ENCODE measurements at regions not wholly inside any gene's neighbourhood (a gene's known extent, or its start where the extent isn't known, plus 50 kb on each side); places are given as distances from the start of the nearest gene placed in this dataset.

- intact Hi-C loops (cut with micrococcal nuclease; ENCODE audit: unreplicated experiment): no loop called here
- no peak for DNase-seq (ENCODE audit: low spot score)
- no peaks in the 10 kb centered on the region for H3K79me2 ChIP-seq (ENCODE audit: insufficient read depth, low read depth, low read length)
- no peak overlapping the region for H3K4me3 ChIP-seq (ENCODE audit: low read depth, low read length, poor library complexity, severe bottlenecking)
- no peaks in the 10 kb centered on the region for H3K9me2 ChIP-seq (ENCODE audit: insufficient read depth, low read length)
- no peaks in the 10 kb centered on the region for H4K20me1 ChIP-seq (ENCODE audit: insufficient read depth, low read length)
- TF ChIP-seq EZH2phosphoT487 (IDR thresholded peaks at IDR 0.05; ENCODE audit: borderline replicate concordance, low read depth, low read length): no peak
- TF ChIP-seq, protein P1, sequence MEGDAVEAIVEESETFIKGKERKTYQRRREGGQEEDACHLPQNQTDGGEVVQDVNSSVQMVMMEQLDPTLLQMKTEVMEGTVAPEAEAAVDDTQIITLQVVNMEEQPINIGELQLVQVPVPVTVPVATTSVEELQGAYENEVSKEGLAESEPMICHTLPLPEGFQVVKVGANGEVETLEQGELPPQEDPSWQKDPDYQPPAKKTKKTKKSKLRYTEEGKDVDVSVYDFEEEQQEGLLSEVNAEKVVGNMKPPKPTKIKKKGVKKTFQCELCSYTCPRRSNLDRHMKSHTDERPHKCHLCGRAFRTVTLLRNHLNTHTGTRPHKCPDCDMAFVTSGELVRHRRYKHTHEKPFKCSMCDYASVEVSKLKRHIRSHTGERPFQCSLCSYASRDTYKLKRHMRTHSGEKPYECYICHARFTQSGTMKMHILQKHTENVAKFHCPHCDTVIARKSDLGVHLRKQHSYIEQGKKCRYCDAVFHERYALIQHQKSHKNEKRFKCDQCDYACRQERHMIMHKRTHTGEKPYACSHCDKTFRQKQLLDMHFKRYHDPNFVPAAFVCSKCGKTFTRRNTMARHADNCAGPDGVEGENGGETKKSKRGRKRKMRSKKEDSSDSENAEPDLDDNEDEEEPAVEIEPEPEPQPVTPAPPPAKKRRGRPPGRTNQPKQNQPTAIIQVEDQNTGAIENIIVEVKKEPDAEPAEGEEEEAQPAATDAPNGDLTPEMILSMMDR (conservative IDR thresholded peaks at IDR 0.05; ENCODE audit: low read length): no peak
- H3K4me2 ChIP-seq (ENCODE audit: low read length): no peak overlapping the region
- H2AFZ ChIP-seq (ENCODE audit: low read length): no peak overlapping the region
- POLR2A ChIA-PET: no interaction called here
- no peak overlapping the region for H3K27ac ChIP-seq (ENCODE audit: low read depth, low read length, poor library complexity, severe bottlenecking)
- CTCF ChIA-PET (ENCODE audit: unreplicated experiment): no interaction called here
- no peaks in the 10 kb centered on the region for H3K4me1 ChIP-seq (ENCODE audit: insufficient read depth, low read length, poor library complexity, severe bottlenecking)
- no TSS peak for BruUV-seq (replicated peaks)
- no peaks in the 10 kb centered on the region for H3K9me3 ChIP-seq (ENCODE audit: low read length)
- H3K36me3 ChIP-seq (ENCODE audit: insufficient read depth, low read length): no peaks in the 10 kb centered on the region
Measured at GRCh38 chr11:81674211-81674610, 1059.5 kb downstream of the FAM181B start.

DNA sequence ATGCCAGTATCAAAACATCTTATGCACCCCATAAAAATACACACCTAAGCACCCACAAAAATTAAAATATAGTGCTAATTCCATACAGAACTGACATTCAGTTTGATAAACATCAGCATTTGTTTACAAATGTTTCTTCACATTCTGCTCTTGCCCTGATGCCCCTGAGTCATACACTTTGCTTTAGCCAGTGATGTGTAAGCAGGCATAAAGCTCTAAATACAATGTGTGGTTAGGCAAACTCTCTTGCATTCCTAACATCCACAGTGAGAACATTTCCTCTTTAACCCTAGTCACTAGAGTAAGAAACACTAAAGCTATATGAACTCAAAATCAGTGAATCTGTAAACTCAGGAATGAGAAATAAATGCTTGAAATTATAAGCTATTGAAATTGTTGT lies 1060.7 kb downstream of the FAM181B start:
- H3K79me2 ChIP-seq (ENCODE audit: insufficient read depth, low read depth, low read length): no peaks in the 10 kb centered on the region
- no peak overlapping the region for H3K4me3 ChIP-seq (ENCODE audit: low read depth, low read length, poor library complexity, severe bottlenecking)
- intact Hi-C loops (cut with micrococcal nuclease; ENCODE audit: unreplicated experiment): no loop called here
- no peaks in the 10 kb centered on the region for H3K36me3 ChIP-seq (ENCODE audit: insufficient read depth, low read length)
- no peak overlapping the region for H3K4me2 ChIP-seq (ENCODE audit: low read length)
- DNase-seq (ENCODE audit: low spot score): no peak
- ChIA-PET POLR2A (no interaction called here), CTCF (ENCODE audit: unreplicated experiment) (no interaction called here)
- H3K4me1 ChIP-seq (ENCODE audit: insufficient read depth, low read length, poor library complexity, severe bottlenecking): no peaks in the 10 kb centered on the region
- no peaks in the 10 kb centered on the region for H4K20me1 ChIP-seq (ENCODE audit: insufficient read depth, low read length)
- H2AFZ ChIP-seq (ENCODE audit: low read length): no peak overlapping the region
- TF ChIP-seq, protein P1 (conservative IDR thresholded peaks at IDR 0.05; ENCODE audit: low read length): no peak
- TF ChIP-seq EZH2phosphoT487 (IDR thresholded peaks at IDR 0.05; ENCODE audit: borderline replicate concordance, low read depth, low read length): no peak
- H3K9me3 ChIP-seq (ENCODE audit: low read length): no peaks in the 10 kb centered on the region
- no peaks in the 10 kb centered on the region for H3K9me2 ChIP-seq (ENCODE audit: insufficient read depth, low read length)
- H3K27ac ChIP-seq (ENCODE audit: low read depth, low read length, poor library complexity, severe bottlenecking): no peak overlapping the region
- no TSS peak for BruUV-seq (replicated peaks)

DNA sequence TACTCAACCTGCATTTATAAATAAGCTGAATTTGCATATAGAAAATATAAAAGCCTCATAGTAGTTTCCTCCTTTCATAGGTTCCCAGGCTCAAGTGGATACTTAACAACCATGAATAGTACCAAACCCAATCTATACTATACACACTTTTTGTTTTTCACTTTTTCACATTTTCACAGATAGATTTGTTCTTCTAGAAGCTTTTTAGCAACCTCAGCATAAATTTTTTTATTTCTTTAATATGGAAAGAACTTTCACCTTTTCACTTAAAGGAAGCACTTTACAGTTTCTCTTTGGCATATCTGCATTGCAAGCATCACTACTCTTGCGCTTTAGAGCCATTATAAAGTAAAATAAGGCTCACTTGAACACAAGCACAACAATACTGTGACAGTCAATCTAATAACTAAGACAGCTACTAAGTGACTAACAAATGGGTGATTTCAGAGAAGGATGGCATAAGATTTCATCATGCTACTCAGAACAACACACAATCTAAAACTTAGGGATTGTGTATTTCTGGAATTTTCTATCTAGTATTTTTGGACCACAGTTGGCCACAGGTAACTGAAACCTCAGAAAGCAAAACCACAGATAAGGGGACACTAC lies 1063.6 kb downstream of the FAM181B start:
- Histone ChIP-seq H2AFZ (ENCODE audit: low read length) (no peak overlapping the region), H4K20me1 (ENCODE audit: insufficient read depth, low read length) (no peaks in the 10 kb centered on the region), H3K4me2 (ENCODE audit: low read length) (no peak overlapping the region), H3K9me3 (ENCODE audit: low read length) (no peaks in the 10 kb centered on the region), H3K79me2 (ENCODE audit: insufficient read depth, low read depth, low read length) (no peaks in the 10 kb centered on the region), H3K4me1 (ENCODE audit: insufficient read depth, low read length, poor library complexity, severe bottlenecking) (no peaks in the 10 kb centered on the region), H3K4me3 (ENCODE audit: low read depth, low read length, poor library complexity, severe bottlenecking) (no peak overlapping the region), H3K27ac (ENCODE audit: low read depth, low read length, poor library complexity, severe bottlenecking) (no peak overlapping the region), H3K9me2 (ENCODE audit: insufficient read depth, low read length) (no peaks in the 10 kb centered on the region), H3K36me3 (ENCODE audit: insufficient read depth, low read length) (no peaks in the 10 kb centered on the region)
- no TSS peak for BruUV-seq (replicated peaks)
- intact Hi-C loops (cut with micrococcal nuclease; ENCODE audit: unreplicated experiment): no loop called here
- DNase-seq (ENCODE audit: low spot score): no peak
- TF ChIP-seq EZH2phosphoT487 (IDR thresholded peaks at IDR 0.05; ENCODE audit: borderline replicate concordance, low read depth, low read length): no peak
- TF ChIP-seq, protein P1 (conservative IDR thresholded peaks at IDR 0.05; ENCODE audit: low read length): no peak
- ChIA-PET CTCF (ENCODE audit: unreplicated experiment) (no interaction called here), POLR2A (interaction anchor here (0.5 to 0.8 kb wide), 2 partner anchors 13 to 437 kb away, joined by 3 read pairs; no protein-coding TSS in a partner anchor)
